ENCODE measurements at regions not wholly inside any gene's neighbourhood (a gene's known extent, or its start where the extent isn't known, plus 50 kb on each side); places are given as distances from the start of the nearest gene placed in this dataset.

DNA sequence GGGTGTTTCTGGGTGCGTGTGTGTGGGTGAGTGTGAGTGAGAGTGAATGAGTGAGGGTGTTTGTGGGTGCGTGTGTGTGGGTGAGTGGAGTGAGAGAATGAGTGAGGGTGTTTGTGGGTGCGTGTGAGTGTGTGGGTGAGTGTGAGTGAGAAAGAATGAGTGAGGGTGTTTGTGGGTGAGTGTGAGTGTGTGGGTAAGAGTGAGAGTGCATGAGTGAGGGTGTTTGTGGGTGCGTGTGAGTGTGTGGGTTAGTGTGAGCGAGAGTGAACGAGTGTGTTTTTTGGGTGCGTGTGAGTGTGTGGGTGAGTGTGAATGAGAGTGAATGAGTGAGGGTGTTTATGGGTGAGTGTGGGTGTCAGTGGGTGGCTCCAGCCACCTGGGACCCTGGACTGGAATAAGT, 1676.1 kb upstream of the TENM3 start:
- no peaks in the 10 kb centered on the region for H3K9me3 ChIP-seq
- H3K4me1 ChIP-seq = no peaks in the 10 kb centered on the region
- H3K27ac ChIP-seq = no peak overlapping the region
- no peak for DNase-seq
- no peak for TF ChIP-seq POLR2A (IDR thresholded peaks at IDR 0.05)
- TF ChIP-seq, protein P1, sequence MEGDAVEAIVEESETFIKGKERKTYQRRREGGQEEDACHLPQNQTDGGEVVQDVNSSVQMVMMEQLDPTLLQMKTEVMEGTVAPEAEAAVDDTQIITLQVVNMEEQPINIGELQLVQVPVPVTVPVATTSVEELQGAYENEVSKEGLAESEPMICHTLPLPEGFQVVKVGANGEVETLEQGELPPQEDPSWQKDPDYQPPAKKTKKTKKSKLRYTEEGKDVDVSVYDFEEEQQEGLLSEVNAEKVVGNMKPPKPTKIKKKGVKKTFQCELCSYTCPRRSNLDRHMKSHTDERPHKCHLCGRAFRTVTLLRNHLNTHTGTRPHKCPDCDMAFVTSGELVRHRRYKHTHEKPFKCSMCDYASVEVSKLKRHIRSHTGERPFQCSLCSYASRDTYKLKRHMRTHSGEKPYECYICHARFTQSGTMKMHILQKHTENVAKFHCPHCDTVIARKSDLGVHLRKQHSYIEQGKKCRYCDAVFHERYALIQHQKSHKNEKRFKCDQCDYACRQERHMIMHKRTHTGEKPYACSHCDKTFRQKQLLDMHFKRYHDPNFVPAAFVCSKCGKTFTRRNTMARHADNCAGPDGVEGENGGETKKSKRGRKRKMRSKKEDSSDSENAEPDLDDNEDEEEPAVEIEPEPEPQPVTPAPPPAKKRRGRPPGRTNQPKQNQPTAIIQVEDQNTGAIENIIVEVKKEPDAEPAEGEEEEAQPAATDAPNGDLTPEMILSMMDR (IDR thresholded peaks at IDR 0.05) = no peak
- intact Hi-C loops (cut with DNase I) = no loop called here
- 83 to 88% methylated on average over 7 of the region's 7 CpGs for WGBS, 2 donors
- H3K4me3 ChIP-seq (replicated peaks in 1 of 3) = no peak overlapping the region
- H3K27me3 ChIP-seq = no peaks in the 10 kb centered on the region
- H3K36me3 ChIP-seq = no peaks in the 10 kb centered on the region

DNA sequence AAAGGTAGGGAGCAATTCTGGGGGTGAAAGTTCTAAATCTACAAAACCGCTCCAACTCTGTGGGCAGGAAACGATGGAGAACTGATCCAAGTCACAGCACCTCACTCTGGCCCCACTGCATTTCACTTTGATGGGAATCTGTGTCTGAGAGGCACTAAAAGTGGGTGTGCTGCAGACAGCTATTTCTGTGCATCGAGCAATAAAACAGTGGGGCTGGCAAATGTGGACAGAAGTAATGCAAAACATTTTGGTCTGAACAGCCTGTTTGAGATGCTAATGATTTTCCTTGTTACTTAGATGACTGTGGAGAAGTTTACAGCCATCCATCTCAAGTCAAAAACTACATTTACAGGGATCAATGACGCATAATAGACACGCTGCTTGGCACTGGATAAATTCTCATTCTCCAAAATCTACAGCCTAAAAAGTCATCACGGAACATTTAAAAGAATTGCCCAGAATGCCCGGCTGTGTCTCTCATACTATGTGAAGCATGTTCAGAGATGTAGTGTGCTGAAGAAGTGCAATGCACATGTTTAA, 1671.6 kb upstream of the TENM3 start:
- Histone ChIP-seq H3K9me3 (no peaks in the 10 kb centered on the region), H3K27ac (no peak overlapping the region), H3K4me3 (replicated peaks in 1 of 3) (no peak overlapping the region), H3K4me1 (no peaks in the 10 kb centered on the region), H3K36me3 (no peaks in the 10 kb centered on the region), H3K27me3 (no peaks in the 10 kb centered on the region)
- 78 to 82% methylated on average over 7 of the region's 7 CpGs for WGBS, 2 donors
- no peak for DNase-seq
- TF ChIP-seq, protein P1 (IDR thresholded peaks at IDR 0.05) = no peak
- TF ChIP-seq POLR2A (IDR thresholded peaks at IDR 0.05) = no peak
- intact Hi-C loops (cut with DNase I) = no loop called here

DNA sequence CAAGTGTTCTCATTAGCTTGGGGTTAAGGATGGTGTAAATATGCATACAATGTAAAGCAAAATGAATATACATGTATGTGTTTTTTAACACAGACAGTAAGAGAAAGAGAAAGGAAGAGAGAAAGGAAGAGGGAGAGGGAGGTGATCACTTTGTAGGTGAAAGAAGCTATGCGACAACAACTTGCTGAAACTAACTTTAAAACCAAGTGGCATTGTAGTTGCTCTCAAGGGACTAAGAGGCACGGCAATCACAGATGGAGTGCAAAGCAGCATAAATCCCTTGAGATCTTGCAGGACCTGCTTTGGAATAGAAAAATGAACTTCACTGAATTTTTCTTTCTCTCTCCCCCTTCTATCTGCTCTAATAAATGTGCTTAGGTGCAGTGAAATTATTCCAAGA, 1665.0 kb upstream of the TENM3 start:
- no peaks in the 10 kb centered on the region for H3K4me1 ChIP-seq
- 30 to 32% methylated on average over 2 of the region's 2 CpGs for WGBS, 2 donors
- TF ChIP-seq POLR2A (IDR thresholded peaks at IDR 0.05) = no peak
- TF ChIP-seq, protein P1 (IDR thresholded peaks at IDR 0.05) = no peak
- H3K4me3 ChIP-seq (replicated peaks in 1 of 3) = no peak overlapping the region
- H3K27me3 ChIP-seq = no peaks in the 10 kb centered on the region
- no peak for DNase-seq
- H3K36me3 ChIP-seq = no peaks in the 10 kb centered on the region
- intact Hi-C loops (cut with DNase I) = no loop called here
- no peaks in the 10 kb centered on the region for H3K9me3 ChIP-seq
- no peak overlapping the region for H3K27ac ChIP-seq

DNA sequence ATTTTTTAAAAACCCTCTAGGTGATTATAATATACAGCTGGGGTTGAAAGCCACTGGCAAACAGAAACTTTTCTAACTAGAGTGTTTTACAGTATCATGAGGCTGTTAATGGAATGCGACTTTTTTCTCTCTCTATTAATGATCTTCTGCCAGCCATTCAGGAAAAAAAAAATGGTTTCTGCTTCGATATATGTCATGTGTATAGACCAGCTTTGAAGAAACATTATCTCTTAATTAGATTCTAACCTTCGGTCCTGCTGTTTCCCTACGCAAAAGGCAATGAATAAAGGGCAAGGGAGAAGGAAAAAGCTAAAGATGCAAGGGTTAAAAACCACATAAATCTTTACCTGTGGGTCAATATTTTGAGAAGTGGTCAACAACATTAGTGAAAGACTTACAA, 1662.1 kb upstream of the TENM3 start:
- intact Hi-C loops (cut with DNase I) = no loop called here
- no peak for DNase-seq
- H3K9me3 ChIP-seq = no peaks in the 10 kb centered on the region
- no peak for TF ChIP-seq POLR2A (IDR thresholded peaks at IDR 0.05)
- TF ChIP-seq, protein P1 (IDR thresholded peaks at IDR 0.05) = no peak
- no peak overlapping the region for H3K27ac ChIP-seq
- WGBS, 2 donors = 89 to 93% methylated on average over 4 of the region's 4 CpGs
- no peaks in the 10 kb centered on the region for H3K4me1 ChIP-seq
- H3K27me3 ChIP-seq = no peaks in the 10 kb centered on the region
- H3K36me3 ChIP-seq = no peaks in the 10 kb centered on the region
- H3K4me3 ChIP-seq (replicated peaks in 1 of 3) = no peak overlapping the region

DNA sequence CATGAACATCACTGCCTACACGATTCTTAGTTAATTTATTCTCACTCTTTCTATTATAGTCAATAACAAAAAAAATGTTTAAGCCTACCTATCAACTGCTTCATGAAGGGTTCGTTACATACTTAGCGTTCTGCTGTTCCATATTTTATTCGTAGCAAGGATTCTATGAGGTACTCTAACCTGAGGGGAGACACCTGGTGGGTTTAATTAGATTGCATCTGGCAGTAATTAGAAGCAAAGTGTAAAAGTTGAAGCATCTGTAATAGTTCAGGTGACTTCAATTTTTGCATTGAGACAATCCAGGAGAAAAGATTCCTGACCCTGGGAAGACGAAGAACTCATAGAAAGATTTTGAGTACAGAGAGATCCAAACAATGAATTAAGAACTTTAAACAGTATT, 1655.8 kb upstream of the TENM3 start:
- TF ChIP-seq POLR2A (IDR thresholded peaks at IDR 0.05) = no peak
- TF ChIP-seq, protein P1 (IDR thresholded peaks at IDR 0.05) = no peak
- DNase-seq = no peak
- H3K27me3 ChIP-seq = no peaks in the 10 kb centered on the region
- H3K4me1 ChIP-seq = no peaks in the 10 kb centered on the region
- intact Hi-C loops (cut with DNase I) = no loop called here
- H3K4me3 ChIP-seq (replicated peaks in 1 of 3) = no peak overlapping the region
- WGBS, 2 donors = 69 to 75% methylated on average over 5 of the region's 5 CpGs
- H3K27ac ChIP-seq = no peak overlapping the region
- no peaks in the 10 kb centered on the region for H3K36me3 ChIP-seq
- H3K9me3 ChIP-seq = no peaks in the 10 kb centered on the region
